HG02885 (cell line): ENCODE measurements at regions not wholly inside any gene's neighbourhood (a gene's known extent, or its start where the extent isn't known, plus 50 kb on each side); places are given as distances from the start of the nearest gene placed in this dataset.
"Not testable (repeated sequence)": the region's sequence is repeated elsewhere in the genome, so short reads cannot be mapped to it uniquely, and the experiment has no call there.

Experiments
- ATAC-seq: cut with Tn5 transposase; IDR thresholded peaks from one replicate; pipeline ENCODE4 v1.9.1; 2021; ENCODE audit warnings: mild to moderate bottlenecking; ENCODE audit not compliant: unreplicated experiment, poor library complexity

DNA sequence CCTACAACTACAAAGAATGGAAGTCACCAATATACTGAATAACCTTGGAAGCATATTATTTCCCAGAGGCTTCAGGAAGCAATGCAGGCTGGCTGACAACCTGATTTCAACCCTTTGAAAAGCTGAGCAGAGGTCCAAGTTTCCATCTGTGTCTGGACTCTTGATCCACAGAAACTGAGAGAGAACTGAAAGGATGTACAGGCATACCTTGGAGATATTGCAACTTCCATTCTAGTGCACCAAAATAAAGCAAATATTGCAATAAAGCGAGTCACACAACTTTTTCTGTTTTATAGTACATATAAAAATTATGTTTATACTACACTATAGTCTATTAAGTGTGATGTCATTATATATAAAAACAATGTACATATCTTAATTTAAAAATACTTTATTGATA lies 85.3 kb downstream of the TYW3 start:
- no peak for ATAC-seq

DNA sequence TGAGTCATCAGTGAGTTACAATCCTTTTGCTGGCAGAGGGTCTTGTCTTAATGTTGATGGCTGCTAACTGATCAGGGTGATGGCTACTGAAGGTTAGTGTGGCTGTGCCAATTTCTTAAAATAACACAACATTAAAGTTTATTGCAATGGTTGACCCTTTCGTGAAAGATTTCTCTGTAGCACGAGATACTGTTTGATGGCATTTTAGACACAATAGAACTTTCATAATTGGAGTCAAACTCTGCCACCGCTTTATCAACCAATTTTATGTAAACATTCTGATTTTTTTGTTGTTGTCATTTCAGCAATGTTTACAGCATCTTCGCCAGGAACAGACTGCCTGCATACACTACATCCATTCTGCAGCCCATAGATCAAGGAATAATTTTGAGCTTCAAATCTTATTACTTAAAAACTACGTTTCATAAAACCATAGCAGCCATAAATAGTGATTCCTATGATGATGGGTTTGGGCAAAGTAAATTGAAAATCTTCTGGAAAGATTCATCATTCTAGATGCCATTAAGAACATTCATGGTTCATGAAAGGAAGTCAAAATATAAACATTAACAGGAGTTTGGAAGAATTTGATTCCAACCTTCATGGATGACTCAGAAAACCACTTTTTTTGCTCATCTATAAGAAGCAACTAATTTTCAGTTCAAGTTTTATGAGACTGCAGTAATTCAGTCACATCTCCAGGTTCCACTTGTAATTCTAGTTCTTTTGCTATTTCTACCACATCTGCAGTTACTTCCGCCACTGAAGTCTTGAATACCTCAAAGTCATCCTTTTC lies 85.9 kb downstream of the TYW3 start:
- ATAC-seq, result no peak

DNA sequence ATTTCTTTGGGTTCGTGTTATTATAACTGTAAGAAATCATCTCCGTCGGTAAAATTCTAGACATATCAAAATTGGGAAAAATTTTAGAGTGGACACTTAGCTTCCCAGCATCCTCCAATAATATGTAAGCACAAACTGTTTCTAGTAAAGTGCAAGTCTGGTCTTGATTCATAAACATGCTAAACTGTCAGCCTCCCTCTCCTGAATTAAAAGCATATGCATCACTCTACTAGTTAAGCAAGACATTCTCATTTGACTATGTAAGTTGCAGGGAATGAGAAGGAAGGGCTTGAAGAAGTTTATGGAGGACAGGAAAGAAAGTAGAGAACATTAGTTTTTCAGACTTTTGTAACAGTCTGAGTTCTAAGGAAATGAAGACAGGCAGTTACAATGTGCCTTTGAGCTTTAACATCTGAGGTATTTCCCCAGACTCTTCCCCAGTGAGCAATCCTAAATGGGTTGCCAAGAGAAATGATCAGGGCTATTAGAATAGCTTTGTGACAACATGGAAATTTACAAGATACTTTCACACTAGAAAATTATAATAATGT lies 90.0 kb downstream of the TYW3 start:
- ATAC-seq, result no peak

DNA sequence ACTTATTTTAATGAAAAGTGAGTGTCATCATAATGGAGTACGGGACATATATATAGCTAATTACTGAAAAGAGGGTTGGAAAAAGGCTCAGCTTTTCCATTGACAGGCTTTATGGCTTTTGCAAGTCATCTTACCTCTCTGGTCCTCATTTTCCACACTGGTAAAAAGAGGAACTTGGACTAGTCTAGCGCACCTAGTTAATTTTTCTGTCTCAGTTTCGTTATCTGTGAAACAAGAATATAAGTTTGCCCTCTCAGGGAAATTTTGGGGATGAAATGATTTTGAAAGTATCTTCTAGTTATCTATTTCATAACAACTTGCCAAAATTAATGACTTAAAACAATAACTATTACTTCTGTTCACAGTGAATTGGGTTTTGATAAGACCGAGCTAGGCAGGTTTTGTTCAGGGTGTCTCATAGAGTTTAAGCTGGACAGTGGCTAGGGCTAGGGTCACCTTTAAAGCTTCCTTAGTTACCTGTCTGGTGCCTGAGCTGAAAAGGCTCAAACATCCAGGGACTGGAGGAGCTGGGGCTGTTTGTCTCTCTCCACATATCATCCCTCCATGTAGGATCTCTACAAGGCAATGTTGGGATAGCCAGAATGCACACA lies 91.7 kb downstream of the TYW3 start:
- ATAC-seq, result peak; percentile 88

DNA sequence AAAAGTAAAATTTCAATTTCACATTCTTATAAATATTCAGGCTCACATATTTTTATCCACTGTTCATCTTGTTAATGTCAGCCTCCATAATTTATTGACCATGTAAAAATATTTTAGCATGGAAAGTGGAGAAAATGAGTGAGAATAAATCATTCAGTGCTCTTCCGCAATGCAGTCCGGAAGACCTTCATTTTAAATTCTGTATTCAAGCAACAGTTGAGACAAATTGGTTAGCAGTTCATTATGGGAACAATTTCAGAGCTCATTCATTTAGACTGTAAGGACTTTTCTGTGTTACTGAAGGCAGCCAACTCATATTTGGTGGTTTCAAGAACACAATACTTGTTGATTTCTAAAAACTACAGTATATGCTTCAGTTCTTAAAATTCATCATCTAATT lies 97.8 kb downstream of the TYW3 start:
- ATAC-seq, result no peak

DNA sequence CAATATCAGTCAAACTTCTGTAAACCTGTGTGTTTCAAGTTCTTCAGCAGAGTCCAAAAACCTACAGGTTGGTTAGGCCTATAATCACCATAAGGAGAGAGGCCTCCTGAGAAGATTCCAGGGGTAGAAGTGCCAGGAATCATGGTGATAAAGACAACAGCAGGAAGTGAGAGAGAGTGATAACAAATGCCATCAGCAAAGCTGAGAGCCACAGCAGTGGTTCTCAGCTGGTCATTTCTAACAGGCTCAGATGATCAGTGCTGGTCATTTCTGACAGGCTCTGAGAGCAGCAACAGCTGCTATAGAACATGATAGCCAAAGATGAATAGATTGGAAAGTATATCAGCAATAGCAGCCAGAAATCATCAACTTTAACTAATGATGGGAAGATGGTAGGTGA lies 101.3 kb downstream of the TYW3 start:
- no peak for ATAC-seq

DNA sequence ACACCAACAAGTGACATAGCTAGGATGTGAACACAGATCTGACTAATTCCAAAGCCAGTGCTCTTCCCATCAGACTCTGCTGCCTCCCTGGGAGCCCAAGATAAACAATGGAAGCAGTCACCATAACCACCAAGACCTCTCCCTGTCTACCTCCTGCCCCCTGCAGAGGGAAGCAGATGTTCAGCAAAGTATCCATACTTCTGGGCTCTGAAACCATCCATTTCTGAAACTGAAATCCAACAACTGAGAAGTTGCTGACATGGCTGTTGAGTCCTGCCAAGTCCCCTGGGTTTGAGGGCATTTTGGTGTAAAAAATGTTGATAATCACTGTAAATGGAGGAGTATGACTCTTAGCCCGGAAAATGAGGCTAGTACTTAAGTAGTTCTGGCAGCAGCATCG lies 102.1 kb downstream of the TYW3 start:
- ATAC-seq, result no peak

DNA sequence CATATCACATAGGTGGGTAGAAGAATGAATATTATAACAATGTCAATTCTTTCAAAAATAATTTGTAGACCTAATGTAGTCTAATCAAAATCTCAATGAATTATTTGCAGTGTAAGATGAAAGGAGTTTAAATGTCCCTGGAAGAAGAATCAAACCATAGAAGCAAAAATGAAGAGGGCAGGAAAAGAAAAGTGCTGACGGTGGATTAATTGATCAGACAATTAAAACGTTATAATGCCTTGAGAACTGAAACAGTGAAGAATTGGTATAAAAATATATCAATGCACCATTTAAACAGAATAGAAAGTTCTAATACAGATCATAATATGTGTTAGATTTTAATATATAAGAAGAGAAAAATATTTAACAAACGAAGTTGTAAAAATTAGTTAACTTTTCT lies 109.8 kb downstream of the TYW3 start:
- ATAC-seq, result no peak

DNA sequence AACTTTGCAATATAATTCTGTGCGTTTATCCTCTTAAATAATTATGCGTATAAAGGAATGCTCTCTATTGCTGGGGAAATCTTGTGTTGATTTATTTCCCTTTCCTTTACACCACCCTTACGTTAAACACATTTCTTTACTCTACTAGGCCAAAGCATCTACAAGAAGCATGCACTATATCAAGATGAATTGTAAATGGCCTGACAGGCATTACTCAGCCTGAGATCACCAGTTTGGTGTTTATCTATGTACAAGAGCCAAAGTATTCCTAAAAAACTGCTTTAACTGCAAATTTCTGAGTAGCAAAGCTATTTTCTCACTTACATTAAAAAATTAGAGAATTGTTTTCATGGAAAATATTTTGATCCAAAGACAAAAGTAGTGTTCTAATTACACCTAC lies 114.8 kb downstream of the TYW3 start:
- ATAC-seq, result no peak

DNA sequence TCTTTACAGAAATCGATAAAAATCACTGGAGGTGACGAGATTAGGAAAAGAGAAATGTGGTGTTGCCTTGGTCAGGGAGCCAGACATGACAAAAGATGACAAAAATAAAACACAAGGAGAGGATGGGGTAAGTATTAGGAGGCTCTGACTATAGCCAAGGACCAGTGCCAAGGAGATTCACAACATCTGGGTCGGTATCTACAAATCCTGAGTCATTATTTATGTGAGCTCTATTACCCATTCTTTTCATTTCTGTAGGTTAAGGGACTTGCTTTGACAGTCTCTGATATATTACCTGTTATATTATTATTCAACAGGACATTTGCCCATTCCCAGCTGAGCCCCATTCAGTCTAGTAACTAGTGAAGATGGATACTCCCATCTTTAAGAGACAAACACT lies 120.8 kb downstream of the TYW3 start:
- ATAC-seq, result no peak

DNA sequence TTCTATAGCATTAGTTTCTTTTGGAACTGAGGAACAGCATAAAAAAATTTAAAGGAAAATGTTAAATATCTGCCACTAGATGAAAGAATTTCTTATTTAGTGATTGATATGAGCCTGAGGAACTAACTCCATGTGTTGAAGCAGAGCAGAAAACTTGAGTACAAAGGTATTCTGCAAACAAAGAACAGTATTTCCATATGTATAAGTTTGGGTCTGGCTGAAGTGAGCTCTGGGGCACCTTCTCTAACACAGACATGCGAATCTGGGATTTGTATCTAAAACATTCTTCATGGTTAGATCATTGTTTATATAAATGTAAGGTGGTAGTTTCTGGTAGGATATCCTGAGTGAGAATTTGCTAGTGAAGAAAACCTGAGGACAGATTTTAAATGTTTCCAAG lies 123.2 kb downstream of the TYW3 start:
- ATAC-seq, result no peak

DNA sequence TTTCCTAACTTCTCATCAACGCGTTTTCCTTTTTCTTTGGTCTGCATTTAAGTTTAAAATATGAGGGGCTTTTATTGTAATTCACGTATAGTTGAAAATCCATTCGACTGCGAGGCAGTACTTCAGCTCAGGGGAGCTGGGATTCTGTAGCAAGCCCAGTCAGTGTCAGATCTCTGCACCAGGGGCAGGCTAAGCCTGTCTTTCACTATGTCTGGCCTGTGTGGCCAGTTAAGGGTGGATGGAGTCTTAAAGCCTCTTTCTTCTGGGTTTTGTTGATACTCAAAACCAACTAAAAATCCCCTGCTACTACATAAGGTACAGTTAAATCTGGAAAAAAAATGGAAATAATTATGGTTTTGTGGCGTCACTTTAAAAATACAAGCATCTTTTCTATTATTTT lies 124.7 kb downstream of the TYW3 start:
- no peak for ATAC-seq

DNA sequence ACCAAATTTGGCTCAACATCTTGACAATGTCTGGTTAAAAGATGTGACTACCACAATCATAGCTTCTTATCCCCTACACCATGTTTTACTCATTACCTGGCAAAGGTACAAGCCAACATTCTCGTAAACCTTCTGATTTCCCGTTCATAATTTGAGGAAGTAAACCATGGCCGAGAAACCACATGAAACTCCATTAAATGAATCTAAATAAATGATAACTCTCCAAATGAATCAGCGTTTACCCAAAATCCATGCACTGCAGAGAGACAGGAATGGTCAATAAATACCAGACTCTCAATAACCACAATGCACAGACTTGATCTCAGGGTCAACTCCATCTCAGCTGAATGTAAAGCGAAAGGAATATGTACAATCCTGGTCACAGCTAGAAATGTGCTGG lies 125.2 kb downstream of the TYW3 start:
- peak; percentile 64 for ATAC-seq

DNA sequence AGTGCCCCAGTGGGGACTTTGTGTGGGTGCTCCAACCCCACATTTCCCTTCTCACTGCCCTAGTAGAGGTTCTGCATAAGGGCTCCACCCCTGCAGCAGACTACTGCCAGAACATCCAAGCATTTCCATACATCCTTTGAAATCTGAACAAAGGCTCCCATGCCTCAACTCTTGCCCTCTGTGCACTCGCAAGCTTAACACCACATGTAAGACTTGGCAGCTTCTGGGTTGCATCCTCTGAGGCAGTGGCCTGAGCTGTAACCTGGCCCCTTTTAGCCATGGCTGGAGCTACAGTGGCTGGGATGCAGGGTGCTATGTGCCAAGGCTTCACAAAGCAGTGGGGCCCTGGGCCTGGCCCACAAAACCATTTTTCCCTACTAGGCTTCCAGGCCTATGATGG lies 128.9 kb downstream of the TYW3 start:
- ATAC-seq, result no peak

DNA sequence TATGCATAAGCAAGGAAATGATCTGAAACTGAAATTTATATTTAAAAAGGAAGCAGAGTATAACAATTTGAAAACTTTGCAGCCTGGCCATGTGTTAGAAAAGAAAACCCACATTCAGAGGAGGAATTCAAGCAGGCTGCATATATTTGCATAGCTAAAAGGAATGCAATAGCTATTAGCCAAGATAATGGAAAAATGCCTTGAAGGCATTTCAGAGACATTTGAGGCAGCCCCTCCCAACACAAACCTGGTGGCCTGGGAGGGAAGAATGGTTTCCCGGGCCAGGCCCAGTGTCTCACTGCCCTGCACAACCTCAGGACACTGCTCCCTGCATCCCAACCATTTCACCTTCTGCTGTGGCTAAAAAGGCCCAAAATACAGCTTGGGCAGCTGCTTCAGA lies 136.8 kb downstream of the TYW3 start:
- ATAC-seq, result no peak

DNA sequence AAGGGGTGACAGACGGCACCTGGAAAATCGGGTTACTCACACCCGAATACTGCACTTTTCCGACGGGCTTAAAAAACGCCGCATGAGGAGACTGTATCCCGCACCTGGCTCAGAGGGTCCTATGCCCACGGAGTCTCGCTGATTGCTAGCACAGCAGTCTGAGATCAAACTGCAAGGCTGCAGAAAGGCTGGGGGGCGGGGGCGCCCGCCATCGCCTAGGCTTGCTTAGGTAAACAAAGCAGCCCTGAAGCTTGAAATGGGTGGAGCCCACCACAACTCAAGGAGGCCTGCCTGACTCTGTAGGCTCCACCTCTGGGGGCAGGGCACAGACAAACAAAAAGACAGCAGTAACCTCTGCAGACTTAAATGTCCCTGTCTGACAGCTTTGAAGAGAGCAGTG lies 144.4 kb downstream of the TYW3 start:
- not testable (repeated sequence) for ATAC-seq

DNA sequence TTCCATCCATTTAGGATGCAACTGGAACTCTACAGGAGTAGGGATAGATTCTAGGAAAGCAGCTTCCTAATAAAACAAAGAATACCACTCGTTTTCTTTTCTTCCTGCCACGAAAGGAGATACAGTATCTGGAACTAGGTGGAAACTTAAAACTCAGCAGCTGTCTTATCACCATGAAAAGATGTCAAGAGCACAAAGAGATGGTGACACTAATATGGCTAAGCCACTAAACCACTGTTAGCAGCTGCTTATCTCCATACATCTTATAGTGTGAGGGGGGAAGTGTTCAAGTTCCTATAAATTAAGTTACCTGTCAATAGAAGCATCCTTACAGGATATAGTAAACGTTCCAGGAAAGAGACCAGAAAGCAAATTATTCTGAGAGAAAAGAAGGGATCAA lies 162.5 kb downstream of the TYW3 start:
- ATAC-seq, result no peak

DNA sequence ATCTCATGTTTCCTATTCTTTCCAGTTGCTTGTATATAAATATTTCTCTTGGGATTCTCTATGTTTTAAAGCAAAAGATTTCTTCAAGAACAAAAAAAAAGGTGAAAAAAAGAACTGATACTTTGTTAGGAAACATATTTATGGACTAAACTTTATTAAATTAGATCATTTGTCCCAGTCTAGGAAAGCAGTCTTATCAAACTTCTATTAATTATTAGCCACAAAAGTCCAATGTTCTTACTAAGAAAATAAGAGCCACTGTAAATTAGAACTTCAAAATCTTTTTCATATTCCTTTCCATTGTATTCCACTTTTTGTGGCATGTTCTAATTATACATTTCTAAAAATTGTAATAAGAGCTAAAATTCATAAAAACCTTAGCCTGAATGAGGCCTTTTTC lies 175.2 kb downstream of the TYW3 start:
- ATAC-seq, result no peak

DNA sequence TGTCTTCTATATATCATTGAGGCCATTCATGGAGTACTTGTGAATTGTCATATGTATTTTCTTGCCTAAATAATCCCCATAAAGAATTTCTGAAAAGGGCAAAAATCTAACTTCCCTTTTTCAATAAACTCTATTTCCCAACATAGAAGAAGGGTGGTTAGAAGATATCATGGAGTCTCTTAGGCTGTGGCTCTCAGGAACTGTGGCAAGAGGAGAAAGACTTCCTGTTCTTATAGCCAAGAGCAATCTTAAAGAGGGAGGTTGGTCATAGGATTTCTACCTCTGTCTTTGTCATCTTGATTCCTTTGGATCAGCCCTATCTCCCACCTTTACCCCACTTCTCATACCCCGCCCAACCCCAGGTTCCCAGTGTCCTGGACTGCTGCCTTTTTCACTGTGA lies 175.8 kb downstream of the TYW3 start:
- no peak for ATAC-seq

DNA sequence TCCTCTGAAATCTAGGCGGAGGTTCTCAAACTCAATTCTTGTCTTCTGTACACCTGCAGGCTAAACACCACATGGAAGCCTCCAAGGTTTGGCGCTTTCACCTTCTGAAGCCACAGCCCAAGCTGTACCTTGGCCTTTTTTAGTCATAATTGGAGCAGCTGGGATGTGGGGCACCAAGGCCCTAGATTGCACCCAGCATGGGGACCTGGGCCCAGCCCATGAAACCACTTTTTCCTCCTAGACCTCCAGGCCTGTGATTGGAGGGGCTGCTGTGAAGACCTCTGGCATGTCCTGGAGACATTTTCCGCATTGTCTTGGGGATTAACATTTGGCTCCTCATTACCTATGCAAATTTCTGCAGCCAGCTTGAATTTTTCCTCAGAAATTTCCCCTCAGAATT lies 181.0 kb downstream of the TYW3 start:
- no peak for ATAC-seq

DNA sequence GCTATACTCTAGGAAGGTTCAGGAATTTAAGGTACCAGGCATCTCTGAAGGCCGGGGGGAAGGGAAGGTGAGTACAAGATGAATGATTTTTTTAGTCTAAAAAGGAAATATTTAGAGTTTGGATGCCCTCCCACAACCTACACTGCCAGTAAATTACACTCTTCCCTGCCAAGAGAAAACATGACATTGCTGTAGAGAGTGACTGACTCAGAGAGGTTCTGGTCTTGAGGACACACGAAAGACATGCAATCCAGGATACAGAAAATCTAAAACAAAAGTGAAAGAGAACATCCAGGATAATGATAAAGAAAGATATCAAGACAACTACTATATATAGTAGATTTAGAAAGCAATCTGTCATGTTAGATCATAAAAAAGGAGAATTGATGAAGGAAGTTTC lies 200.5 kb downstream of the TYW3 start:
- ATAC-seq, result no peak

DNA sequence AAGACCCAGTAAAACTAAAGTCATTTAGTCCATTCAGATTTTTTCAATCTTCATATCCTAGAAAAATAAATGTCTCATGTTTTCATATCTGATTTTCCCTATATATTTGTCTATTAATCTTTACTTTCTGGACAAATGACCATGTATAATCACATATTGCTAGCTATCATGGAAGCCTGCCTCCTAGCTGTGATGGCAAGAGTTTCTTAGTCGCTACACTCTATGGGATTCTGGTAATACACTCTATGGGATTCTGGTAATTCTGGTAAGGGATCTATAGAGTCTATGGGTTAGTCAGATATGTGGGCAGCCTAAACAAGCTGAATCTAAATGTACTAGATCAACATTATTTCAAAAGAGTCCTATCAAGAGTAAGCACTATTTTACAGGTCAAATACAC lies 198.7 kb upstream of the LHX8 start:
- no peak for ATAC-seq
